Adrenal gland (tissue), 5 donors: ENCODE measurements at regions not wholly inside any gene's neighbourhood (a gene's known extent, or its start where the extent isn't known, plus 50 kb on each side); places are given as distances from the start of the nearest gene placed in this dataset.

Experiments
- POLR2A ChIP-seq, 2 donors: fragments of 450-650 bp; IDR thresholded peaks; one replicate each; pipeline ENCODE4 v1.6.1; 2017; ENCODE audit warnings: antibody characterized with exemption in 2 of 2, mild to moderate bottlenecking in 2 of 2, moderate library complexity in 1 of 2
- TF ChIP-seq, protein P1 (sequence below), 6 experiments: fragments of 450-650 bp in 4 of 6; fragments of 200-600 bp in 2 of 6; sonication (generic) in 1 of 6; IDR thresholded peaks; 1 replicate in 5 of 6; 2 replicates in 1 of 6; pipeline versions ENCODE4 v1.5.1 to v1.8.0; 2016 to 2021; ENCODE audit warnings: antibody characterized with exemption in 6 of 6, mild to moderate bottlenecking in 2 of 6, moderate library complexity in 1 of 6
- donor health status: DM: no; HTN: no; CAD: no.

DNA sequence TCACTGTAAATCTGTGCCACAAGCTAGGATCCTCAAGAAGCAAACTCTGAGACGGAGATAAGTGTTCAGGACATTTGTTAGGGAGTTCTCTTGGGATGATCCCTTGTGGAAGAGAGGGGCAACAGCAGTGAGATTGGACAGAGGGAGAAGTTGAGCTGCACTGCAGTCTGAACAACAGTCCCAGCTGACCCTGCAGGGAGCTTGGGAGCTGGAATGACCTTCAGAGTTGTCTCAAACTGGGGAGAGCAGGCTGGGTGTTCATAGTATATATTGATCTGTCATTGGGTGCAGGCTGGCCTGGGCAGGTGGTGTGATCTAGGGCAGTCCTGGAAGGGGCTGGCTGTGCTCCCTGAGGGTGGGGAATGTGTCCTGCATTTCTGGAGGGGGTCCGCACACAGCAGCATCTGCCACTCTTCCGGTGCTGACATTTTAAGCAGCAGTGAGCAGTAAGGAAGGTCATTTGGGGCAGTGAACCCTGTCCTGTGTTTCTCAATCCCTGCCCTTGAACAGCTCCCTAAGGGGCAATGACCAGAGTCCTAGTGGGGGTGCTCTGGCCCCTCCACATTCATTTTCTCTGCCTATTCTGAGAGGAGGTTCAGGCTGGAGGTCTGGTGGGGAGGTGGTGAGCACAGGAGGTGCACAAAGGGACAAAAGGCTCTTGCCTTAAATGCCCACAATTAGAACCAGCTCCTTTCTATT lies 90.2 kb upstream of the PPM1J start:
- TF ChIP-seq, protein P1, sequence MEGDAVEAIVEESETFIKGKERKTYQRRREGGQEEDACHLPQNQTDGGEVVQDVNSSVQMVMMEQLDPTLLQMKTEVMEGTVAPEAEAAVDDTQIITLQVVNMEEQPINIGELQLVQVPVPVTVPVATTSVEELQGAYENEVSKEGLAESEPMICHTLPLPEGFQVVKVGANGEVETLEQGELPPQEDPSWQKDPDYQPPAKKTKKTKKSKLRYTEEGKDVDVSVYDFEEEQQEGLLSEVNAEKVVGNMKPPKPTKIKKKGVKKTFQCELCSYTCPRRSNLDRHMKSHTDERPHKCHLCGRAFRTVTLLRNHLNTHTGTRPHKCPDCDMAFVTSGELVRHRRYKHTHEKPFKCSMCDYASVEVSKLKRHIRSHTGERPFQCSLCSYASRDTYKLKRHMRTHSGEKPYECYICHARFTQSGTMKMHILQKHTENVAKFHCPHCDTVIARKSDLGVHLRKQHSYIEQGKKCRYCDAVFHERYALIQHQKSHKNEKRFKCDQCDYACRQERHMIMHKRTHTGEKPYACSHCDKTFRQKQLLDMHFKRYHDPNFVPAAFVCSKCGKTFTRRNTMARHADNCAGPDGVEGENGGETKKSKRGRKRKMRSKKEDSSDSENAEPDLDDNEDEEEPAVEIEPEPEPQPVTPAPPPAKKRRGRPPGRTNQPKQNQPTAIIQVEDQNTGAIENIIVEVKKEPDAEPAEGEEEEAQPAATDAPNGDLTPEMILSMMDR (IDR thresholded peaks at IDR 0.05): no peak
- TF ChIP-seq POLR2A (IDR thresholded peaks at IDR 0.05): no peak
